ENCODE measurements at regions not wholly inside any gene's neighbourhood (a gene's known extent, or its start where the extent isn't known, plus 50 kb on each side); places are given as distances from the start of the nearest gene placed in this dataset.

- Mint-ChIP-seq H3K27ac (no peak overlapping the region), H3K36me3 (no peaks in the 10 kb centered on the region), H3K4me3 (no peak overlapping the region), H3K27me3 (peaks cover 25% of the 10 kb centered on the region), H3K9me3 (no peaks in the 10 kb centered on the region), H3K4me1 (ENCODE audit: low read depth) (no peaks in the 10 kb centered on the region)
- intact Hi-C loops (cut with micrococcal nuclease) = no loop called here
- ChIA-PET CTCF (no interaction called here), POLR2A (no interaction called here)
- no peak for DNase-seq
These were observed 50.2 kb upstream of the OTX2 start for GRCh38 chr14:56860441-56860840.

All from activated CD4-positive, alpha-beta memory T cell treated with anti-CD3 and anti-CD28 coated beads for 36 hours (primary cell).